GM12892 (cell line): ENCODE measurements at regions not wholly inside any gene's neighbourhood (a gene's known extent, or its start where the extent isn't known, plus 50 kb on each side); places are given as distances from the start of the nearest gene placed in this dataset.

Source experiments
- DNase-seq: peaks from one replicate; pipeline ENCODE4 v3.0.0; 2011; ENCODE audit not compliant: insufficient read length
- FAIRE-seq: peaks from 2 replicates; lab custom pipeline; 2011; peaks lifted over from hg19 to GRCh38; lab: Jason Lieb, UNC
- POLR2A ChIP-seq: IDR thresholded peaks from 2 replicates; pipeline ENCODE4 v1.6.1; 2011; ENCODE audit warnings: low read depth, low read length, control low read depth
- POLR2AphosphoS5 ChIP-seq: IDR thresholded peaks from 2 replicates; pipeline ENCODE4 v1.6.1; 2011; ENCODE audit warnings: low read depth, low read length, control low read depth
- TAF1 ChIP-seq: IDR thresholded peaks from 2 replicates; pipeline ENCODE4 v1.6.1; 2011; ENCODE audit warnings: low read depth, mild to moderate bottlenecking, control low read depth, low read length, borderline replicate concordance

- no peak for FAIRE-seq
- no peak for TF ChIP-seq TAF1
- no peak for TF ChIP-seq POLR2A
- no peak for TF ChIP-seq POLR2AphosphoS5
- no peak for DNase-seq
Observed at GRCh38 chr2:223147431-223147830, 95.4 kb downstream of the KCNE4 start.

GRCh38 chr2:223148516-223148915, 96.5 kb downstream of the KCNE4 start:
- DNase-seq, result no peak
- no peak for TF ChIP-seq POLR2A
- no peak for TF ChIP-seq POLR2AphosphoS5
- TF ChIP-seq TAF1, result no peak
- no peak for FAIRE-seq

DNA sequence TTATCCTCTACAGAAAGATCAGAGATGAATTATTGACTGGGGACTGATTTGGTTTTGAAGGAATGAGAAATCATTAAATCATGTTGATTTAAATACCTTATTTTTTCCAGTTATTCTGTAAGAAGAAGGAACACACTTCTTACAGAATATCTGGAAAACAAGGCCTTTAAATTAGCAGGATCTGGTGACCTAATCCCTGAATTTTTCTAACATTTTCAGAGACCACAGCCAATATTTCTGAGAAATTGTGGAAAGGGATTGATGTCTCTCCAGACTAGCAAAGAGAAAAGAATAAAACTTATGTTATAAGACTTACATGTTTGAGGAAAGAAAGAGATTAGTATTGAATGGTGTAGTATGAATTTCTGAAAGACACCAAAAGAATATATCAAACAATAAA, 104.0 kb downstream of the KCNE4 start:
- no peak for FAIRE-seq
- no peak for DNase-seq
- no peak for TF ChIP-seq POLR2AphosphoS5
- no peak for TF ChIP-seq POLR2A
- no peak for TF ChIP-seq TAF1

- TF ChIP-seq POLR2A, result no peak
- no peak for TF ChIP-seq POLR2AphosphoS5
- no peak for TF ChIP-seq TAF1
- FAIRE-seq, result no peak
- no peak for DNase-seq
Observed at GRCh38 chr2:223161873-223162458, 110.0 kb downstream of the KCNE4 start.

DNA sequence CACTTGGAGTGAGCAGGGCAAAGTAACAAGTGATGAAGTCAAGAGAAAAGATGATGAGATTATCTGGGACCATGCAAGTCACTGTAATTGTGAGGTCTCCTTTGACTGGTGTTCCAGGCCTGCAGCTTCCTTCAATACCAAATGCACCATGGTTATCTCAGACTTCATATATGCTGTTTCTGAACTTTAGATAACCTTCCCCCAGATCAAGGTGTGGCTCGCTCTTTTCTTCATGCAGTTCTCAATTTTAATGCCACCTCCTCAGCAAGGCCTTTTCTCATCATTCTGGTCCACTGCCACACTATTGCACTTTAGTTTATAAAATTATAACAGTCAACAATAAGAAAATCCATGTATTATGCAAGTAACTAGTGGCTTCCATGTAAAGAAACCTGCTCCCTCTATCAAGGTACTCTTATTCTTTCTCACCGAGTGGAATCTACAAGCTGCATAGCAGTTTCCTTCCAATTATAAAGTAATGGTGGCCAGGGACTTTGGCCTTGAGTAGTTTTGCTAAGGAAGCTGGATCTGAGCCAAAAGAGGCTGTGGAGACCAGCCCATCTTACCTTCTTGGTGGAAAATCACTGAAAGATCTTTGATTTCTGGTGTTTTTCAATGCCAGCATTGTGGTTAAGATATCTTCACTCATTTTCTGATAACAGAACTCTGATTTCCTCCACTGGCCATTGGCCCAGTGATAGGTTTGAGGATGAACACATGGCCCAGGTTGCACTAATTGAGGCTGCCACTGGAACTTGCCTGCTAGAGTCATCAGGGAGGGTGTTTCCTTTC, 113.6 kb downstream of the KCNE4 start:
- TF ChIP-seq POLR2A, result no peak
- FAIRE-seq, result no peak

GRCh38 chr2:223166215-223166493, 114.2 kb downstream of the KCNE4 start:
- DNase-seq, result no peak
- TF ChIP-seq POLR2A (no peak), POLR2AphosphoS5 (no peak), TAF1 (no peak)
- FAIRE-seq, result no peak

More for the DNA sequence above, 113.6 kb downstream of the KCNE4 start:
- no peak for DNase-seq

- DNase-seq (no peak), FAIRE-seq (no peak)
- TF ChIP-seq POLR2A (no peak), TAF1 (no peak), POLR2AphosphoS5 (no peak)
Observed at GRCh38 chr2:223166983-223167650, 115.1 kb downstream of the KCNE4 start.

GRCh38 chr2:223169830-223170605, 118.0 kb downstream of the KCNE4 start:
- DNase-seq (no peak), FAIRE-seq (no peak)
- TF ChIP-seq POLR2A (no peak), TAF1 (no peak), POLR2AphosphoS5 (no peak)

DNA sequence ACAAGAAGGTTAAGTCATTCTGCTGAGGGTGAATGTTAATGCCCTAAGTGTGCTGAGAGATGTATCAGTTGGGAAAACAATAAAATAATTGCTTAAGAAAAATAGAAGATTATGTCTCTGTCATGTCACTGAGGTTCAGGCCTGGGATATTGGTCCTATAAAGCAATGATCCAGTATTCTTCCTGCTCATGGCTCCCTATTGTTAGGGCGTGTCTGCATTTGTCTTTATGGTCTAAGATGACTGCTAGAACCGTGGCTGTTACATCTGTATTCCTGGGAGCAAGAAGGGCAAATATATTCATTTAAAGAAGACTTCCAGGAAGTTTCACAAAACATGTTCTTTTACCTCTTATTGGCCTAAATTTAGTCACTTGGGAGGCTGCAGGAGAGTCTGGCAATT, 125.0 kb downstream of the KCNE4 start:
- DNase-seq (no peak), FAIRE-seq (no peak)
- TF ChIP-seq POLR2A (no peak), POLR2AphosphoS5 (no peak), TAF1 (no peak)

DNA sequence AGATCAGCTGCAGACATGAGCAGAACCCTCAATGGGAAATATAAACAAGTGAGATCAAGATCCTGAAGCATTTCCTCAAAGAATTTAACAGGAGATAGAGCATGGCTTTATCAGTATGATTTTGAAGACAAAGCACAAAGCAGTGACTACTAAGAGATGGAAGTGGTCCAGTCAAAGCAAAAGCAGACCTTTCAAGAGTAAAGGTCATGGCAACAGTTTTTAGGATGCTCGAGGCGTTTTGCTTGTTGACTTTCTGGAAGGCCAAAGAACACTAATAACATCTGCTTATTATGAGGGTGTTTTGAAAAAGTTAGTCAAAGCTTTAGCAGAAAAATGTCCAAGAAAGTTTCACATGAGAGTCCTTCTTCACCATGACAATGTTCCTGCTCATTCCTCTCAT, 128.5 kb downstream of the KCNE4 start:
- DNase-seq, result no peak
- TF ChIP-seq POLR2A (no peak), TAF1 (no peak), POLR2AphosphoS5 (no peak)
- FAIRE-seq, result no peak

DNA sequence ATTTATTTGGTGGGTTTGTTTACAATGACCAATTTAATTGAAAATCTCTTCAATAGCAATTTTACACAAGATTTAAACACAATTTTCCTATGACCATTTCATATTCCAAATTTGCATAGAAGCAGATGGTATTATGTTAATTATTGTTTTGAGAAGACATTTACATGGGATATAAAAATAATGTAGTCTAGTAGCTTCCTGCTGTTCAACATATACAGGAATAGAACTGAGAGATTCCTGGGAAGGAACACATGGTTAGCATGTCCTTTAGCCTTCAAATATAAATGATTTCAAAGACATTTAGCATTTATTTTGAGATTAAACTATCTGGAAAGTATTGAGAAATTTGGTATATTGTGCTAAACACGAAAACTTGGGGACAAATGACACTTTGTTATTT, 129.6 kb downstream of the KCNE4 start:
- FAIRE-seq (no peak), DNase-seq (no peak)
- TF ChIP-seq TAF1 (no peak), POLR2AphosphoS5 (no peak), POLR2A (no peak)

DNA sequence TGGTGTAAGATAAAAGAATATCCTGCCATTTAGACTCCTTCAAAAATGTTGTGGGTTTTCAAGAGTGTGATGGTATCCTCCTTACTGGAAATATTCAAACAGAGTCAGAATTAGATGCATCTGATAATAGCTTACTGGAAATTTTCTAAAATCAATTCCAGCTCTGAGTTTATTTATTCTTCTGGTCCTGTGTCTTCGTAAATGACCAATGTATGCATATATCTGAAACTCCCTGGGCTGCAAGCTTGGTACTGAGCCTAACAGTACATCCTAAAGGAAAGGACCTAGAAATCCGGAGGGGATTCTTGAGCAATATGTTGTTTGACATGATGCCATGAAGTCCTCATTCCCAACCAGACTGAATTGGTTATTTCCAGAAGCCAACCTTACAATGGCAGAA, 130.4 kb downstream of the KCNE4 start:
- no peak for FAIRE-seq
- DNase-seq, result no peak

More for the DNA sequence above, 130.4 kb downstream of the KCNE4 start:
- no peak for TF ChIP-seq POLR2AphosphoS5
- no peak for TF ChIP-seq TAF1
- no peak for TF ChIP-seq POLR2A
